PFSK-1 (cell line): ENCODE measurements at regions not wholly inside any gene's neighbourhood (a gene's known extent, or its start where the extent isn't known, plus 50 kb on each side); places are given as distances from the start of the nearest gene placed in this dataset.

ENCODE experiments used
- FOXP2 ChIP-seq: optimal IDR thresholded peaks from 2 replicates; pipeline ENCODE3; 2011; ENCODE audit warnings: borderline replicate concordance, control low read depth, inconsistent platforms; ENCODE audit not compliant: insufficient read depth; ENCODE audit errors: extremely low read length, extremely low read depth
- POLR2AphosphoS5 ChIP-seq: IDR thresholded peaks from 2 replicates; pipeline ENCODE4 v1.6.1; 2012; ENCODE audit warnings: low read depth, mild to moderate bottlenecking, control low read depth, low read length, moderate library complexity
- REST ChIP-seq, 2 experiments: IDR thresholded peaks; 2 replicates each; pipeline versions ENCODE4 v1.6.1 to v1.8.0; 2011 to 2012; ENCODE audit warnings: low read depth in 2 of 2, low read length in 2 of 2, control low read depth in 1 of 2, inconsistent platforms in 1 of 2, mild to moderate bottlenecking in 1 of 2, moderate library complexity in 1 of 2; ENCODE audit not compliant: insufficient read depth in 1 of 2
- SIN3A ChIP-seq: IDR thresholded peaks from 2 replicates; pipeline ENCODE4 v1.6.1; 2012; ENCODE audit warnings: mild to moderate bottlenecking, low read length, moderate library complexity, borderline replicate concordance; ENCODE audit not compliant: insufficient read depth
- TAF1 ChIP-seq: IDR thresholded peaks from 2 replicates; pipeline ENCODE4 v1.6.1; 2012; ENCODE audit warnings: low read length, control low read depth, borderline replicate concordance; ENCODE audit not compliant: insufficient read depth

- no peak for TF ChIP-seq SIN3A
- TF ChIP-seq FOXP2, result no peak
- TF ChIP-seq POLR2AphosphoS5, result no peak
- no peak for TF ChIP-seq TAF1
- no peak for TF ChIP-seq REST (IDR thresholded peaks at IDR 0.05; ENCODE audit: insufficient read depth in 1 of 2, low read depth in 2 of 2, low read length in 2 of 2)
Measured at GRCh38 chr22:48734961-48735360, 1092.7 kb downstream of the BRD1 start.

GRCh38 chr22:48734359-48734758 is 1093.3 kb downstream of the BRD1 start:
- TF ChIP-seq SIN3A, result no peak

- TF ChIP-seq TAF1 (no peak), POLR2AphosphoS5 (no peak), REST (IDR thresholded peaks at IDR 0.05; ENCODE audit: insufficient read depth in 1 of 2, low read depth in 2 of 2, low read length in 2 of 2) (no peak), SIN3A (no peak), FOXP2 (no peak)
Measured at GRCh38 chr22:48729499-48730171, 1098.0 kb downstream of the BRD1 start.

GRCh38 chr22:48727454-48728058 is 1100.1 kb downstream of the BRD1 start:
- no peak for TF ChIP-seq REST (IDR thresholded peaks at IDR 0.05; ENCODE audit: insufficient read depth in 1 of 2, low read depth in 2 of 2, low read length in 2 of 2)
- TF ChIP-seq SIN3A, result no peak
- no peak for TF ChIP-seq FOXP2
- TF ChIP-seq TAF1, result no peak
- no peak for TF ChIP-seq POLR2AphosphoS5

GRCh38 chr22:48724899-48725298 is 1102.8 kb downstream of the BRD1 start:
- no peak for TF ChIP-seq FOXP2
- TF ChIP-seq REST (IDR thresholded peaks at IDR 0.05; ENCODE audit: insufficient read depth in 1 of 2, low read depth in 2 of 2, low read length in 2 of 2), result no peak
- TF ChIP-seq TAF1, result no peak
- no peak for TF ChIP-seq POLR2AphosphoS5
- no peak for TF ChIP-seq SIN3A
